WI38 (cell line): ENCODE measurements at regions not wholly inside any gene's neighbourhood (a gene's known extent, or its start where the extent isn't known, plus 50 kb on each side); places are given as distances from the start of the nearest gene placed in this dataset.

ENCODE experiments used
- H3K4me3 ChIP-seq: 2 replicates; pipeline ENCODE4 v1.5.1; 2011; ENCODE audit warnings: low read depth, mild to moderate bottlenecking, control low read depth, low read length
- TF ChIP-seq, protein P1 (sequence below): IDR thresholded peaks from 2 replicates; pipeline ENCODE4 v1.5.1; 2012; ENCODE audit warnings: low read depth, mild to moderate bottlenecking, control low read depth, low read length

DNA sequence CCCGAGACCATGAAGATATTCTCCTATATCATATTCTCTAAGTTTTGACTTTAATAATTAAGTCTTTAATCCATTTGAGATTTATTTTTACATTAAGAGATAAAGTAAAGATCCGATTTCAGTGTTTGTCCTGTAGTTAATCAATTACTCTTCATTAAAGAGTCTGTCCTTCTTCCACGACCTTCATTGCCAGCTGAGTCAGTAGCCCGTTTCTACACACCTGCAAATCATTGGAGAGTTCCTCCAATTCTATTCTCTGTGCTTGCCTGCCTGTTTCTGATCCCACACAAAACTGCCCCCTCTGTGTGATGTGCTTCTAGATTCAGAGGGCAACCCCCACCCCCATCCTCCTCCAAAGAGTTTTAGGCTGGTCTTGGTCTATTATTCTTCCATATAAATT is 119.2 kb downstream of the KCNF1 start:
- no peak overlapping the region for H3K4me3 ChIP-seq
- TF ChIP-seq, protein P1, sequence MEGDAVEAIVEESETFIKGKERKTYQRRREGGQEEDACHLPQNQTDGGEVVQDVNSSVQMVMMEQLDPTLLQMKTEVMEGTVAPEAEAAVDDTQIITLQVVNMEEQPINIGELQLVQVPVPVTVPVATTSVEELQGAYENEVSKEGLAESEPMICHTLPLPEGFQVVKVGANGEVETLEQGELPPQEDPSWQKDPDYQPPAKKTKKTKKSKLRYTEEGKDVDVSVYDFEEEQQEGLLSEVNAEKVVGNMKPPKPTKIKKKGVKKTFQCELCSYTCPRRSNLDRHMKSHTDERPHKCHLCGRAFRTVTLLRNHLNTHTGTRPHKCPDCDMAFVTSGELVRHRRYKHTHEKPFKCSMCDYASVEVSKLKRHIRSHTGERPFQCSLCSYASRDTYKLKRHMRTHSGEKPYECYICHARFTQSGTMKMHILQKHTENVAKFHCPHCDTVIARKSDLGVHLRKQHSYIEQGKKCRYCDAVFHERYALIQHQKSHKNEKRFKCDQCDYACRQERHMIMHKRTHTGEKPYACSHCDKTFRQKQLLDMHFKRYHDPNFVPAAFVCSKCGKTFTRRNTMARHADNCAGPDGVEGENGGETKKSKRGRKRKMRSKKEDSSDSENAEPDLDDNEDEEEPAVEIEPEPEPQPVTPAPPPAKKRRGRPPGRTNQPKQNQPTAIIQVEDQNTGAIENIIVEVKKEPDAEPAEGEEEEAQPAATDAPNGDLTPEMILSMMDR: no peak

DNA sequence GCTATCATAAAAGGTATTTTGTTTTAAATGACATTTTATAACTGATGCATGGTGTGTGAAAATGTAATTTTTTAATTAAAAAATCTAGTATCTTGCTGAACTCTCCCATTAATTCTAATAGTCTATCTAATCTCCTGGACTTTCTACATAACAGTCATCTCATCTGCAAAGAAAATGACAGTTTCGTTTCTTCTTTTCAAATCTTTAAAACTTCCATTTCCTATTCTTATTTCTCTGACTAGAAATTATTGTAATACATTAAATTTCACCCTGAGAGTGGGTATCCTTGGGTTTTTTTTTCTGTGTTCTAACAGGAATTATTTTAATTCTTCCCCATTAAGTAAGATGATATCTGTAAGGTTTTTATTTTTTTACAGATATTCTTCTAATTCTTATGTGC is 120.1 kb downstream of the KCNF1 start:
- H3K4me3 ChIP-seq: no peak overlapping the region
- TF ChIP-seq, protein P1: no peak

DNA sequence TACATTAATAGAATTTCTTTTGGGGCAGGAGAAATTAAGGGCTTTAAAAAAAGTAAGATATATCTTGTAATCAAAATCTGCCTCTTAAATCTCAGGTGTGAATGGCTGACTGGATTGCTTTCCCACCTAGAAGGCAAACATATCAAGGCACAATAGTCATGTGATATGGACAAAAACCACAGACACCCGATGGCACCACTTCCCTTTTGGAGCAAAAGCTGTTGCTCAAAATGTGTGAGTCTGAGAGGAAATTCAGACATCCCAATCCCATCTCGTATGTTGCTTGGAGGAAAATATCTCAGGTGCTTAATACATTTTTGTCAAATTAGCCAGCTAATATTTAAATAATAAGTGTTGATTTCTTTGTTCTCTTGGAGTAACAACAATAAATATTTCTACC is 120.7 kb downstream of the KCNF1 start:
- TF ChIP-seq, protein P1: no peak
- H3K4me3 ChIP-seq: no peak overlapping the region

DNA sequence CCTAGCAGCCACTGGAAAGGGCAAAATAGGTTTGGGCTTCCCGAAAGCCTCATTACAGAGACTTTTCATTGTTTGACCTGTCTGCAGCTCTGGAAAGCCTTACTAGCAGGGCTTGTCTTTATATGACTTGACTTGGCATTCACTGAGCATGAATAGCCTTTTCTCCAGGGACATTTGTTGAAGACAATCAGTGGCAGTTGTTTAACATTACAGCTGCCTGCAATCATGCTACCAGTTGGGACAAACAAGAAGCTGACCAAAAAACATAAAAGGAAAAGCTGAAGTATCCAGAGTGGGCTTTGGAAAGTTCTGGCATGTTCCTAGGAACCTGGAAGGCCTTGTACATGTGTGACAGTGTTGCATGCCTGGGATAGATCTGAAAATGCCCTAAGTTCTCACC is 121.4 kb downstream of the KCNF1 start:
- TF ChIP-seq, protein P1: no peak
- H3K4me3 ChIP-seq: no peak overlapping the region

DNA sequence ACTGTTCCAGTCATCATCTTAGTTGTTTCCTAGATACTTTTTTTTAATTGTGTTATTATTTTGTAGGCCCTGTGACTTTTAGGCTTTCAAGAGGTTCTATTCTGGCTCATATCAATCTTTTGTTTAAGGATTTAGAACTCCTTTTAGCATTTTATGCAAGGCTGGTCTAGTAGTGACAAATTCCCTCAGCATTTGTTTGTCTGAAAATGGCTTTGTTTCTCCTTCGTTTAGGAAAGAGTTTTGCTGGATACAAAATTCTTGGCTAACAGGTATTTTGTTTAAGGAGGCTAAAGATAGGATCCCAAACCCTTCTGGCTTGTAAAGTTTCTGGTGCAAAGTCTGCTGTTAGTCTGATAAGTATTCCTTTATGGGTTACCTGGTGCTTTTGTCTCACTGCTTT is 116.6 kb upstream of the SLC66A3 start:
- TF ChIP-seq, protein P1: no peak
- H3K4me3 ChIP-seq: no peak overlapping the region

DNA sequence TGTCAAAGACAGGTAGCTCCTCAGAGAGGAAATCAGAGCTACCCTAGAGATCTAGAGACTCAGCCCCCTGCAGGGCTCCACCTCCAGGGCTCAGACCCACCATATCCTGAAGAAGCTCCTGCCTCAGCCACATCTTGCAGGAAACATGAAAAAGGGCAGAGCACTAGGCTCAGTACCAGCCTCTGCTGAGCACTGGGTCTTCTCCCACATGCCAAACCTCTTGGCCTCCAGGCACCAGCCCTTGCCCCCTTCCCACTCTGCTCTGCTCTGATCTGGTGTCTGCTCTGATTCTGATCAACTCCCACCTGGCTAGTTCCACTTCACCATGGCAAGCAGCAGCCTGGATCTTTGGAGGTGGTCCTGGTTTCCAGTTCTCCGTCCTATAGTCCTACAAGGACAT is 114.3 kb upstream of the SLC66A3 start:
- TF ChIP-seq, protein P1: no peak
- H3K4me3 ChIP-seq: no peak overlapping the region

DNA sequence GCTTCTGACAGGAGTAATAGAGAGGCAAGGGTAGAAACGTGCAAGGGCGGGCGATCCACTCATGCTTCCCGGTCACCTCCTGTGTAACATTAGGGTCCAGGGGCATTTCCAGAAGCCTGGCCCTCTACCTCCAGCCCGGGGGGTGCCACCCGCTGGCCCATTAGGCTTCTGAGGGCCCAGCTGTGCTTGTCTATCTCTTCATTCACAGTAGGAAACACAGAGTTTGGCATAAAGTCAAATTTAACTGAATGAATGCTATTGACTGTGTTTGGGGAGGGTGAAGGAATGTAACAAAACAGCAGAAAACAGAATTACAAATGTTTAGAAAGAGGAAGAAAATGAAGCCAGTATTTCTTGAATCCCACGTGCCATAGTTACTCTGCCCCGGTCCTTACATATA is 112.4 kb upstream of the SLC66A3 start:
- TF ChIP-seq, protein P1: no peak
- no peak overlapping the region for H3K4me3 ChIP-seq

DNA sequence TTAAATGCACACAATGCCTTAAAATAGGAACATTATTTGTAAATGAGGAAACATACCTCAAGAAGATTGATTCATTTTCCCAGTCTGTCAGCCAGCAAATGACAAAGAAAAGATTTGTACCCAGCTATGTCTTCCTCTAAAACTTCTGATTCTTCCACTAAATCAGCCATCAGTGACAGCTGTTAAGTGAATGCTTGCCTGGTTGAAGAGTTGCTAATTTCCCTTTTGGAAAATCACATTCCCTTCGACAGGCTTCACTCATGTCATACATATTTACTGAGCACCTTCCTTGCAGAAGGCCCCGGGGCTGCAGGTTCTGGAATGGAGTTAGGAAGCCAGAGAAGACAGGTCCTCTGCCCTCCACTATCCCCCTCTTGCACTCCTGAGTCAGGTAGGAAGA is 112.0 kb upstream of the SLC66A3 start:
- TF ChIP-seq, protein P1: no peak

More for the DNA sequence above, 112.0 kb upstream of the SLC66A3 start:
- no peak overlapping the region for H3K4me3 ChIP-seq
